ENCODE measurements at regions not wholly inside any gene's neighbourhood (a gene's known extent, or its start where the extent isn't known, plus 50 kb on each side); places are given as distances from the start of the nearest gene placed in this dataset.
A peak's percentile ranks its signal among the peaks of the same experiment; 100 is the strongest.
"Not testable (repeated sequence)": the region's sequence is repeated elsewhere in the genome, so short reads cannot be mapped to it uniquely, and the experiment has no call there.

DNA sequence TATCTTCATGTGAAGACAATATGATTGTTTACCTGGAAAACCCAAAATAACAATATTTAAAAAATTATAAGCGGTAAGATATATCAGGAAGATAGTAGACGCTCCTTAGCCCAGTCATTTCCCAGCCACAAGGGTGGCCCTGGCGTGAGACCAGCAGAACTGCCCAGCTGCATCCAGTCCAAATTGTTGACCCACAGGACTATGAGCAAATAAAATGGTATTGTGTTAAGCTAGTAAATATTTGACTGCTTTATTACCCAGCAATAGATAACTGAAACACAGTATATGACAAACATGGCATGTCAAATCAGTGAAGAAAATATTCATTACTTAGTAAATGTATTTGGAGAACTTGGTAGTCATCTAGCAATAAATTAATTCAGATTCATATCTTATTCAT lies 294.3 kb upstream of the SPAG17 start:
- ATAC-seq (no peak), DNase-seq (no peak)
- Histone ChIP-seq H3K4me1 (no peaks in the 10 kb centered on the region), H3K4me3 (no peak overlapping the region), H3K9me3 (no peaks in the 10 kb centered on the region), H3K27me3 (no peaks in the 10 kb centered on the region), H3K36me3 (no peaks in the 10 kb centered on the region), H3K27ac (no peak overlapping the region)
- 48% methylated on average over 3 of the region's 3 CpGs for WGBS (ENCODE audit: insufficient coverage, low coverage, low lambda C conversion rate, missing lambda C conversion rate)
- intact Hi-C loops (cut with DNase I): no loop called here
- TF ChIP-seq, protein P1, sequence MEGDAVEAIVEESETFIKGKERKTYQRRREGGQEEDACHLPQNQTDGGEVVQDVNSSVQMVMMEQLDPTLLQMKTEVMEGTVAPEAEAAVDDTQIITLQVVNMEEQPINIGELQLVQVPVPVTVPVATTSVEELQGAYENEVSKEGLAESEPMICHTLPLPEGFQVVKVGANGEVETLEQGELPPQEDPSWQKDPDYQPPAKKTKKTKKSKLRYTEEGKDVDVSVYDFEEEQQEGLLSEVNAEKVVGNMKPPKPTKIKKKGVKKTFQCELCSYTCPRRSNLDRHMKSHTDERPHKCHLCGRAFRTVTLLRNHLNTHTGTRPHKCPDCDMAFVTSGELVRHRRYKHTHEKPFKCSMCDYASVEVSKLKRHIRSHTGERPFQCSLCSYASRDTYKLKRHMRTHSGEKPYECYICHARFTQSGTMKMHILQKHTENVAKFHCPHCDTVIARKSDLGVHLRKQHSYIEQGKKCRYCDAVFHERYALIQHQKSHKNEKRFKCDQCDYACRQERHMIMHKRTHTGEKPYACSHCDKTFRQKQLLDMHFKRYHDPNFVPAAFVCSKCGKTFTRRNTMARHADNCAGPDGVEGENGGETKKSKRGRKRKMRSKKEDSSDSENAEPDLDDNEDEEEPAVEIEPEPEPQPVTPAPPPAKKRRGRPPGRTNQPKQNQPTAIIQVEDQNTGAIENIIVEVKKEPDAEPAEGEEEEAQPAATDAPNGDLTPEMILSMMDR (IDR thresholded peaks at IDR 0.05): no peak
- TF ChIP-seq POLR2A (IDR thresholded peaks at IDR 0.05): no peak

DNA sequence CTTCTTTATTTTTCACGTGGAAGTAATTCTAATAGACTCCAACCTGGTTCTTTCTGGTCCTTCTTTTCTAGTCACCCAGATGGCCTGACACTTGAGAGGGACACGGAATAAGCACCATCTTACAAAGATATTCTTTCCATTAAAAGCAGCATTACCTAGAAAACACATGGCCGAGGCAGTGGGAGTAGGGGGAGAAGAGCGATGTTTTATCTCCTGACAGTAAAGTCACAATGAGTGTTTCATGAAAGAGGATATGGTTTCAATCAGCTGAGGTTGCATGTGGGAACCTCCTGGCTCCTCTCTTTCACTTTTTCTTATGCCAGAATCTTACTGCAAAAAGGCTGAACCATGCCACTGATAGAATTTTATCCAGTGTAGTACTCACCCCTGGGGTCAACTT lies 288.8 kb upstream of the SPAG17 start:
- intact Hi-C loops (cut with DNase I): no loop called here
- WGBS (ENCODE audit: insufficient coverage, low coverage, low lambda C conversion rate, missing lambda C conversion rate): 39% methylated on average over 4 of the region's 4 CpGs
- no peak for TF ChIP-seq POLR2A (IDR thresholded peaks at IDR 0.05)
- TF ChIP-seq, protein P1 (IDR thresholded peaks at IDR 0.05): no peak

DNA sequence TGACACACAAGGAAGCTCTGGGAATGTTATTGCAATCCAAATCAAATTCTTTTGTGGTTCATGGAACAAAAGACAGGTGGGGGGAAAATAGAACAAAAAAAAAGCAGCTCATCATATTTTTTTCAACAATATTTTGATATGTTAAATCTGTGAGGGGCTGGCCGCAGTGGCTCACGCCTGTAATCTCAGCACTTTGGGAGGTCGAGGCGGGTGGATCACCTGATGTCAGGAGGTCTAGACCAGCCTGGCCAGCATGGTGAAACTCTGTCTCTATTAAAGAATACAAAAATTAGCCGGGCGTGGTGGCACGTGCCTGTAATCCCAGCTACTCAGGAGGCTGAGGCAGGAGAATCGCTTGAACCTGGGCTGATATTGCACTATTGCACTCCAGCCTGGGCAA lies 279.4 kb upstream of the SPAG17 start:
- H3K36me3 ChIP-seq; DNase-seq; H3K4me1 ChIP-seq; H3K27ac ChIP-seq; ATAC-seq; H3K4me3 ChIP-seq; intact Hi-C loops (cut with DNase I); H3K9me3 ChIP-seq; H3K27me3 ChIP-seq: not testable (repeated sequence)
- WGBS (ENCODE audit: insufficient coverage, low coverage, low lambda C conversion rate, missing lambda C conversion rate): 67% methylated on average over 2 of the region's 8 CpGs

More for the DNA sequence above, 288.8 kb upstream of the SPAG17 start:
- Histone ChIP-seq H3K27me3 (no peaks in the 10 kb centered on the region), H3K36me3 (no peaks in the 10 kb centered on the region), H3K27ac (no peak overlapping the region), H3K9me3 (no peaks in the 10 kb centered on the region), H3K4me1 (no peaks in the 10 kb centered on the region), H3K4me3 (no peak overlapping the region)
- no peak for DNase-seq
- no peak for ATAC-seq

DNA sequence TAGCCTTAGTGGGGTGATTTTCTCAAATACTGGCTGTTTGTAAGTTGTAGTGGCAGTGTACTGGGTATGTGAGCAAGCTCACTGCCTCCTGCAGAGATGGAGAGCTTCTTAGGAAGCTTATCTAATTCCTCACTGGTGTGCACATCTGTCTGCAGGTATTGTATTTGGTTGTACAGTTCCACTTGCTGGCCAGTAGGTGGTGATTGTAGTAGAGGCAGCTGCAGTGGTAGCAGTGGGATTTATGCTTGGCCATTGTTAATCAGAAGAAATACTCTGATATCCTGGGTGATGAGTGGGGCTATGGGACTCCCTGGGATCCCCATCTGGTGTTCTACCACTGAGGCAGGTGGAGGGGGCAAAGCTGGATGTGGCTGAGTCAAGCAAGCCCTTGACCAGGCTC lies 276.1 kb upstream of the SPAG17 start:
- H3K4me1 ChIP-seq: no peaks in the 10 kb centered on the region
- H3K9me3 ChIP-seq: no peaks in the 10 kb centered on the region
- DNase-seq: no peak
- intact Hi-C loops (cut with DNase I): no loop called here
- no peaks in the 10 kb centered on the region for H3K36me3 ChIP-seq
- no peak overlapping the region for H3K27ac ChIP-seq
- H3K4me3 ChIP-seq: no peak overlapping the region
- no peaks in the 10 kb centered on the region for H3K27me3 ChIP-seq
- TF ChIP-seq POLR2A (IDR thresholded peaks at IDR 0.05): no peak
- TF ChIP-seq, protein P1 (IDR thresholded peaks at IDR 0.05): peak in 2 of 4 donors; percentile 13 to 20
- no peak for ATAC-seq

DNA sequence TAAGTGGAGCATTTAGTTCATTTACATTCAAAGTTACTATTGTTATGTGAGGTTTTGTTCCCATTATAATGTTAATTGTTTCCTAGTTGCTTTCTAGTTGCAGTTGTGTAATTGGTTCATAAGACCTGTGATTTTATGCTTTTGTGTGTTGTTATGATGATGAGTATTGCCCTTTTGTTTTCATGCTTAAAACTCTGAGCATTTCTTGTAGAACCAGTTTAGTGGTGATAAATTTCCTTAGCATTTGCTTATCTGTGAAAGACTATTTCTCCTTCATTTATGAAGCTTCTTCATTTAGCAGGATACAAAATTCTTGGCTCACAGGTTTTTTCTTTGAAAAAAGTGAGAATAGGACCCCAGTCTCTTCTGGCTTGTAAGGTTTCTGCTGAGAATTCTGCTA lies 274.8 kb upstream of the SPAG17 start:
- TF ChIP-seq POLR2A (IDR thresholded peaks at IDR 0.05): no peak
- TF ChIP-seq, protein P1 (IDR thresholded peaks at IDR 0.05): no peak
- intact Hi-C loops (cut with DNase I): no loop called here
- Histone ChIP-seq H3K4me1 (no peaks in the 10 kb centered on the region), H3K36me3 (no peaks in the 10 kb centered on the region), H3K4me3 (no peak overlapping the region), H3K9me3 (no peaks in the 10 kb centered on the region), H3K27me3 (no peaks in the 10 kb centered on the region), H3K27ac (no peak overlapping the region)
- ATAC-seq (no peak), DNase-seq (no peak)

DNA sequence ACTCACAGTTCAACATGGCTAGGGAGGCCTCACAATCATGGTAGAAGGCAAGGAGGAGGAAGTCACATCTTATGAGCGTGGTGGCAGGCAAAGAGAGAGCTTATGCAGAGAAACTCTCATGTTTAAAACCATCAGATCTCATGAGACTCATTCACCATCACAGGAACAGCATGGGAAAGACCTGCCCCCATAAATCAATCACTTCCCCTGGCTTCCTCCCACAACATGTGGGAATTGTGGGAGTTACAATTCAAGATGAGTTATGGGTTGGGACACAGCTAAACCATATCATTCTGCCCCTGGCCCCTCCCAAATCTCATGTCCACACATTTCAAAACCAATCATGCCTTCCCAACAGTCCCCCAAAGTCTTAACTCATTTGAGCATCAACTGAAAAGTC lies 268.8 kb upstream of the SPAG17 start:
- DNase-seq; H3K27me3 ChIP-seq; H3K9me3 ChIP-seq; H3K36me3 ChIP-seq; intact Hi-C loops (cut with DNase I); ATAC-seq; H3K27ac ChIP-seq; H3K4me3 ChIP-seq; H3K4me1 ChIP-seq: not testable (repeated sequence)
- 67% methylated on average over 1 of the region's 1 CpG for WGBS (ENCODE audit: insufficient coverage, low coverage, low lambda C conversion rate, missing lambda C conversion rate)
